OCI-LY7 (cell line): ENCODE measurements at regions not wholly inside any gene's neighbourhood (a gene's known extent, or its start where the extent isn't known, plus 50 kb on each side); places are given as distances from the start of the nearest gene placed in this dataset.

Experiments used
- BruUV-seq: library from RNA; stranded (reverse); fragments of 400-500 nt; replicated peaks from 2 replicates; lab custom pipeline; 2021; lab: Mats Ljungman, UMichigan
- CTCF ChIA-PET: fragments of 300-600 bp; sonication (Branson Sonifier 250); formaldehyde crosslinking; loops from one replicate; lab custom pipeline; 2022; ENCODE audit warnings: antibody characterized with exemption; ENCODE audit not compliant: unreplicated experiment; lab: Charles Lee
- POLR2A ChIA-PET: fragments of 300-600 bp; sonication (Branson Sonifier 250); formaldehyde crosslinking; loops from one replicate; lab custom pipeline; 2022; ENCODE audit warnings: antibody characterized with exemption; lab: Charles Lee
- DNase-seq: peaks from one replicate; pipeline ENCODE4 v3.0.0-alpha.2; 2015; ENCODE audit warnings: low spot score
- H2AFZ ChIP-seq: fragments of 200-600 bp; sonication (generic), shearing (Covaris generic); 2 replicates; pipeline ENCODE4 v1.6.1; 2014; ENCODE audit warnings: mild to moderate bottlenecking, antibody characterized with exemption, low read length, moderate library complexity
- H3K27ac ChIP-seq: fragments of 200-600 bp; sonication (generic); 2 replicates; pipeline ENCODE4 v1.5.1; 2014; ENCODE audit warnings: mixed run types, low read depth, mild to moderate bottlenecking, moderate library complexity, low read length, inconsistent platforms; ENCODE audit not compliant: poor library complexity, severe bottlenecking
- H3K36me3 ChIP-seq: fragments of 200-600 bp; sonication (generic); 2 replicates; pipeline ENCODE4 v1.6.1; 2014; ENCODE audit warnings: mild to moderate bottlenecking, antibody characterized with exemption, low read length, moderate library complexity, mixed read lengths; ENCODE audit not compliant: insufficient read depth
- H3K4me1 ChIP-seq: fragments of 200-600 bp; sonication (generic); 2 replicates; pipeline ENCODE4 v1.5.1; 2014; ENCODE audit warnings: mild to moderate bottlenecking, low read length; ENCODE audit not compliant: insufficient read depth, poor library complexity, severe bottlenecking
- H3K4me2 ChIP-seq: fragments of 200-600 bp; sonication (generic); 2 replicates; pipeline ENCODE4 v1.6.1; 2014; ENCODE audit warnings: mild to moderate bottlenecking, low read length
- H3K4me3 ChIP-seq: fragments of 200-600 bp; sonication (generic); 2 replicates; pipeline ENCODE4 v1.5.1; 2014; ENCODE audit warnings: mild to moderate bottlenecking, low read depth, low read length; ENCODE audit not compliant: poor library complexity, severe bottlenecking
- H3K79me2 ChIP-seq: fragments of 200-600 bp; sonication (generic); 2 replicates; pipeline ENCODE4 v1.6.1; 2016; ENCODE audit warnings: low read depth, mild to moderate bottlenecking, low read length, moderate library complexity, mixed read lengths; ENCODE audit not compliant: insufficient read depth
- H3K9me2 ChIP-seq: fragments of 200-600 bp; sonication (generic); 2 replicates; pipeline ENCODE4 v1.6.1; 2016; ENCODE audit warnings: mild to moderate bottlenecking, low read length, mixed read lengths; ENCODE audit not compliant: insufficient read depth
- H3K9me3 ChIP-seq: fragments of 200-600 bp; sonication (generic); 2 replicates; pipeline ENCODE4 v1.6.1; 2014; ENCODE audit warnings: mild to moderate bottlenecking, mixed run types, low read length, mixed read lengths
- H4K20me1 ChIP-seq: fragments of 200-600 bp; sonication (generic); 2 replicates; pipeline ENCODE4 v1.6.1; 2014; ENCODE audit warnings: mild to moderate bottlenecking, antibody characterized with exemption, low read length, moderate library complexity, mixed read lengths; ENCODE audit not compliant: insufficient read depth
- CTCF ChIP-seq: fragments of 200-600 bp; sonication (generic); conservative IDR thresholded peaks from 2 replicates; pipeline ENCODE4 v1.5.1; 2014; ENCODE audit warnings: mild to moderate bottlenecking, antibody characterized with exemption, low read length, moderate library complexity, mixed read lengths
- EZH2phosphoT487 ChIP-seq: fragments of 200-600 bp; sonication (generic); IDR thresholded peaks from 2 replicates; pipeline ENCODE4 v1.6.1; 2018; ENCODE audit warnings: low read depth, borderline replicate concordance, mild to moderate bottlenecking, mixed run types, antibody characterized with exemption, low read length, moderate library complexity, mixed read lengths
- intact Hi-C: fragments of 100-400 bp; cut with micrococcal nuclease; formaldehyde crosslinking; loops from one replicate; pipeline ENCODE4 v1.10.0; 2022; ENCODE audit not compliant: unreplicated experiment

GRCh38 chr10:71008150-71008549 lies 119.8 kb upstream of the PCBD1 start:
- H2AFZ ChIP-seq: no peak overlapping the region
- intact Hi-C loops: no loop called here
- no peaks in the 10 kb centered on the region for H3K36me3 ChIP-seq
- no peak overlapping the region for H3K4me2 ChIP-seq
- no peak for DNase-seq
- no peak overlapping the region for H3K4me3 ChIP-seq
- TF ChIP-seq CTCF (no peak), EZH2phosphoT487 (no peak)
- no peaks in the 10 kb centered on the region for H3K9me2 ChIP-seq
- no peaks in the 10 kb centered on the region for H3K9me3 ChIP-seq
- no peak overlapping the region for H3K27ac ChIP-seq
- ChIA-PET POLR2A (no interaction called here), CTCF (no interaction called here)
- no peaks in the 10 kb centered on the region for H4K20me1 ChIP-seq
- no peaks in the 10 kb centered on the region for H3K4me1 ChIP-seq
- BruUV-seq: no TSS peak
- no peaks in the 10 kb centered on the region for H3K79me2 ChIP-seq

GRCh38 chr10:71009126-71009525 lies 120.8 kb upstream of the PCBD1 start:
- no TSS peak for BruUV-seq
- CTCF ChIA-PET: no interaction called here
- Histone ChIP-seq H2AFZ (no peak overlapping the region), H3K79me2 (no peaks in the 10 kb centered on the region), H3K4me3 (no peak overlapping the region), H3K9me3 (no peaks in the 10 kb centered on the region), H3K27ac (no peak overlapping the region), H3K36me3 (no peaks in the 10 kb centered on the region), H4K20me1 (no peaks in the 10 kb centered on the region), H3K4me1 (no peaks in the 10 kb centered on the region), H3K9me2 (no peaks in the 10 kb centered on the region), H3K4me2 (no peak overlapping the region)
- intact Hi-C loops: no loop called here
- TF ChIP-seq CTCF (no peak), EZH2phosphoT487 (no peak)
- POLR2A ChIA-PET: no interaction called here
- no peak for DNase-seq

- Histone ChIP-seq H3K79me2 (no peaks in the 10 kb centered on the region), H3K36me3 (no peaks in the 10 kb centered on the region), H4K20me1 (no peaks in the 10 kb centered on the region), H3K27ac (no peak overlapping the region), H2AFZ (no peak overlapping the region), H3K9me2 (no peaks in the 10 kb centered on the region), H3K4me1 (no peaks in the 10 kb centered on the region), H3K4me2 (no peak overlapping the region), H3K9me3 (no peaks in the 10 kb centered on the region), H3K4me3 (no peak overlapping the region)
- intact Hi-C loops: no loop called here
- BruUV-seq: no TSS peak
- ChIA-PET CTCF (no interaction called here), POLR2A (no interaction called here)
- no peak for DNase-seq
- TF ChIP-seq EZH2phosphoT487: no peak
- TF ChIP-seq CTCF: no peak
Measured at GRCh38 chr10:71010730-71011129, 122.4 kb upstream of the PCBD1 start.
